Retinal pigment epithelial cell (primary cell): ENCODE measurements at regions not wholly inside any gene's neighbourhood (a gene's known extent, or its start where the extent isn't known, plus 50 kb on each side); places are given as distances from the start of the nearest gene placed in this dataset.
A peak's percentile ranks its signal among the peaks of the same experiment; 100 is the strongest.

Experiments used
- DNase-seq: peaks from one replicate; pipeline ENCODE4 v3.0.0-alpha.2; 2010; ENCODE audit warnings: low read depth
- H3K4me3 ChIP-seq: 2 replicates; pipeline ENCODE4 v1.5.1; 2011; ENCODE audit warnings: mild to moderate bottlenecking, low read length, control low read depth, moderate library complexity
- TF ChIP-seq, protein P1 (sequence below): conservative IDR thresholded peaks from 2 replicates; pipeline ENCODE4 v1.5.1; 2011; ENCODE audit warnings: low read depth, low read length, control low read depth, inconsistent platforms

DNA sequence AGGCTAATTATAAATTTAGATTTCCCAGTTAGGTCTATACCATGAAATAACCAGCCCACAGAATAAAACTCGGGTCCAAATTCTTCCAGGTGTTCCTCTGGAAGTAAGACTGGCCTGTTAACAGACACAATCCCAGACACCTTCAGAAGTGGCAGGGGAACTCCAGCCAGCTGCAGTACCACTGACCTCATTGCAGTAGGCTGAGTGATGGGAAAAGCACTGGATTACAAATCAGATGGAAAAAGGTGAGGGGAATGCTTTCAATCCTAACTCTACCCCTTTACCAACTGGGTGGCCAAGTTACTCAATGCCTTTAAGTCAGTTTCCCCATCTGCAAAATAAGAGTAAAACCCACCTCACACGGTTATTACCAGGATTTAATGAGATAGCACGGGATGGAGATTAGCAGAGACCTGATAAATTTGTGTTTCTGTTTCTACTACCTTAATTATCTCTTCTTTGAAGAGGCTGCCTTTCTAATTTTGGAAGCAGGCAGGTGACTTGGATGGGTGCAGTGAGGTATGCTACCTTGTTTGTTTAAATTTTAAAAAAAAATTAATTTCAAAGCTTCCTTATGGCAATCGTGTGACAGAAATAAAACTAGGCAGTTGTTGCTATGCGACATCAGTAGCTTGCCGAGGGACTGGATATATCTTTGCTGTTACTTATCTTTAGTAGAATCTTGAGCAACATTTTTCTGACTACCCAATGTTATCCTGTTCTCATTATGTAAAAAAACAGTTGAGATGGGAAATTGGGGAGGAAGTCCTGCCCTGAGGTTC is 167.3 kb upstream of the GRIN2B start:
- H3K4me3 ChIP-seq: no peak overlapping the region
- TF ChIP-seq, protein P1, sequence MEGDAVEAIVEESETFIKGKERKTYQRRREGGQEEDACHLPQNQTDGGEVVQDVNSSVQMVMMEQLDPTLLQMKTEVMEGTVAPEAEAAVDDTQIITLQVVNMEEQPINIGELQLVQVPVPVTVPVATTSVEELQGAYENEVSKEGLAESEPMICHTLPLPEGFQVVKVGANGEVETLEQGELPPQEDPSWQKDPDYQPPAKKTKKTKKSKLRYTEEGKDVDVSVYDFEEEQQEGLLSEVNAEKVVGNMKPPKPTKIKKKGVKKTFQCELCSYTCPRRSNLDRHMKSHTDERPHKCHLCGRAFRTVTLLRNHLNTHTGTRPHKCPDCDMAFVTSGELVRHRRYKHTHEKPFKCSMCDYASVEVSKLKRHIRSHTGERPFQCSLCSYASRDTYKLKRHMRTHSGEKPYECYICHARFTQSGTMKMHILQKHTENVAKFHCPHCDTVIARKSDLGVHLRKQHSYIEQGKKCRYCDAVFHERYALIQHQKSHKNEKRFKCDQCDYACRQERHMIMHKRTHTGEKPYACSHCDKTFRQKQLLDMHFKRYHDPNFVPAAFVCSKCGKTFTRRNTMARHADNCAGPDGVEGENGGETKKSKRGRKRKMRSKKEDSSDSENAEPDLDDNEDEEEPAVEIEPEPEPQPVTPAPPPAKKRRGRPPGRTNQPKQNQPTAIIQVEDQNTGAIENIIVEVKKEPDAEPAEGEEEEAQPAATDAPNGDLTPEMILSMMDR: no peak
- no peak for DNase-seq

DNA sequence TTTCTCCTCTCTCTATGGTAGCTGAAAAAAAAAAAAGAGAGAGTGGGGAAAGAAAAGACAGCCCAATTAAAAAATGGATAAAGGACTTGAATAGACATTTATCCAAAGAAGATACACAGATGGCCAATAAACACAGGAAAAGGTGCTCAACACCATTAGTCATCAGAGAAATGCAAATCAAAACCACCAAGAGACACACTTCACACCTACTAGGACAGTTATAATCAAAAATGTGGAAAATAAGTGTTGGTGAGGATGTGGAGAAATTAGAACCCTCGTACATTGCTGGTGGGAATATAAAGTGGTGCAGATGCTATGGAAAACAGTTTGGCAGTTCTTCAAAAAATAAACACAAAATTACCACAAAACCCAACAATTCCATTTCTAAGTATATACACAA is 172.4 kb upstream of the GRIN2B start:
- no peak overlapping the region for H3K4me3 ChIP-seq
- TF ChIP-seq, protein P1: no peak
- no peak for DNase-seq

DNA sequence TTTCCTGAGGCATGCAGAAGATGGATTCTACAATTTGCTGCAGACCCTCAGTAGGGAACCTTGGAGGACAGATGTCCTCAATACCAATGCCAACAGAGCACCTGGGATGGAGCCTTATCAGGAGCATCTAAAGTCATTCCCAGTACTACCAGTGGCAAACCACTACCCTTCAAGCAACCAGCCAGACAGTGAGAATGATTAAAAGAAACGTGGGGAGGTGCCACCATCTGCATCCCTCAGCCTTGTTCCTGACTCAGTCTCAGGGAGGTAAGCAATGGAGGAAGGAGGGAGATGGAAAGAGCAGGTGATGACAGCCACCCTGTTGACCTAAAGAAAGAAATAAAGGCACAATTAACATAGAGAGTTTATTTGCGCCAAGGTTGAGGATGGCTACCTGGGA is 175.2 kb upstream of the GRIN2B start:
- DNase-seq: no peak
- TF ChIP-seq, protein P1: no peak

DNA sequence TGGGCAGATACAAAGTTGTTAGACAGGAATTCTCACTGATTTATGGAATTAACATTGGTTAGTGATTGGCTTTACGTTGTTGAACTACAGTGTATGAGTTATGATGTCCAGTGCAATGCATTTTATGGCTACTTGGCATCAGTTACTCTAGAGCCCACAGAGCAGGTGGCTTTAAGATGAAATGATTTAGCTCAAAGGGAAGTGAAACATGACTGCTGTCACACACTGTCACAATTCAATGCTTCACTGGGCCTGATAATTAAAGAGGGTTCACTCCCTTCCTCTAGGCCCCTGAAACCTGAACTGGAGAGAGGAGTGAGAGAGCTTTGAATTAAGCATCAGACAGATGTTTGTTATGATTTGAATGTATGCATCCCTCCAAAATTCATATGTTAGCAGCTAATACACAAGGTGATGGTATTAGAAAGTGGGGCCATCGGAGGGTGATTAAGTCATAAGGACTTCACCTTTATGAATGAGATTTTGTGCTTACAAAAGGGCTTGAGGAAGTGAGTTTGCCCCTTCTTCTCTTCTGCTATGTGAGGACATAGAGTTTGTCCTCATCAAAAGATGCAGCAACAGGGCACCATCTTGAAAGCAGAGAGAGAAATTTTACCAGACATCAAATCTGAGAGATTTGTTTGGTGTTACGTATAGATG is 175.8 kb upstream of the GRIN2B start:
- TF ChIP-seq, protein P1: no peak
- H3K4me3 ChIP-seq: no peak overlapping the region
- DNase-seq: no peak

More for the DNA sequence above, 175.2 kb upstream of the GRIN2B start:
- H3K4me3 ChIP-seq: no peak overlapping the region

DNA sequence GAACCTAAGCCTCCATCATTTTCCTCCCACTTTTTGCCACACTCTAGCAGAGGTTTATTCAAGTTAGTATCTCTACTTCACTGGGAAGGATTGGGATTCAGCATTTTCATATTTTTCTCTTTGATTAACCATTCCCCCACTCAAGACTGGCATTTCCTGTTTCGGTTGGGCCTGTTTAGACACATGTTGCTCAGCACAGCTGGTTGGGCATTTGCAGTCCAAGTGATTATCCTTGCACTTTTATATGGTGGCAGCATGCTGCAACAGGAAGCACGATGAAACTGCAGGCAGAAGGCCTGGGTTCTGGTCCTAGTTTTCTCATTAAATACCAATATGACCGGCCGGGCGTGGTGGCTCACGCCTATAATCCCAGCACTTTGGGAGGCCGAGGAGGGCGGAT is 182.9 kb upstream of the GRIN2B start:
- no peak for DNase-seq
- no peak overlapping the region for H3K4me3 ChIP-seq
- TF ChIP-seq, protein P1: no peak

DNA sequence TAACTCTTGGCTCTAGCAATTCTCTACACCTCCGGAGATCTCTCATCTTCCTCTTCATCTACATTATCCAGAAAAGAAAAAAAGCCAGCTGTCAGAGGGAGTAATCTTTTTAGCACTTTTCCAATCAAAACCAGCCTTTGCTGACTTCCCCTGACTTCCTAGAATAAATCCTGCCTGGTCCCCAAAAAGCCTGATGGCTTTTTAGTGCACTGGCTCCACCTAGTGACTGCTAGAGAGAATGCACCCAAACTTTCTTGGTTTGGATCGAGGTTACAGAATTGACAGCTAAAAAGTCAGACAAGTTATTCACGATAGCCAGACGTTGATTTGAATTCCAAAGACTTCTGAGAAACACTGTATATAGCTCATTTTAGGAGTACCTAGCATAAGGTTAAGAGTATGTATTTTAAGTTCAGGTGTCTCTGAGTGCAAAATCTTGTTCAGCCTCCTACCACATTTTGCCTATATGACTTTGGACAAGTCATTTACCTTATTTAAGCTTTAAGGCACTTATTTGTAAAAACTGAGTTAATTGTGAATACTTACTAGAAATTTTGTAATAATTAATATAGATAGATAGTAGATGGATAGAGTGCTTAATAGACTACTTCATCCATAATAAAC is 185.7 kb upstream of the GRIN2B start:
- no peak overlapping the region for H3K4me3 ChIP-seq
- TF ChIP-seq, protein P1: peak; percentile 97
- DNase-seq: peak; percentile 5
